HG03378 (cell line): ENCODE measurements at regions not wholly inside any gene's neighbourhood (a gene's known extent, or its start where the extent isn't known, plus 50 kb on each side); places are given as distances from the start of the nearest gene placed in this dataset.

Source experiments
- ATAC-seq: cut with Tn5 transposase; IDR thresholded peaks from one replicate; pipeline ENCODE4 v1.9.1; 2021; ENCODE audit warnings: mild to moderate bottlenecking, moderate library complexity; ENCODE audit not compliant: unreplicated experiment

GRCh38 chr14:85439696-85440328 lies 90.1 kb upstream of the FLRT2 start:
- no peak for ATAC-seq

DNA sequence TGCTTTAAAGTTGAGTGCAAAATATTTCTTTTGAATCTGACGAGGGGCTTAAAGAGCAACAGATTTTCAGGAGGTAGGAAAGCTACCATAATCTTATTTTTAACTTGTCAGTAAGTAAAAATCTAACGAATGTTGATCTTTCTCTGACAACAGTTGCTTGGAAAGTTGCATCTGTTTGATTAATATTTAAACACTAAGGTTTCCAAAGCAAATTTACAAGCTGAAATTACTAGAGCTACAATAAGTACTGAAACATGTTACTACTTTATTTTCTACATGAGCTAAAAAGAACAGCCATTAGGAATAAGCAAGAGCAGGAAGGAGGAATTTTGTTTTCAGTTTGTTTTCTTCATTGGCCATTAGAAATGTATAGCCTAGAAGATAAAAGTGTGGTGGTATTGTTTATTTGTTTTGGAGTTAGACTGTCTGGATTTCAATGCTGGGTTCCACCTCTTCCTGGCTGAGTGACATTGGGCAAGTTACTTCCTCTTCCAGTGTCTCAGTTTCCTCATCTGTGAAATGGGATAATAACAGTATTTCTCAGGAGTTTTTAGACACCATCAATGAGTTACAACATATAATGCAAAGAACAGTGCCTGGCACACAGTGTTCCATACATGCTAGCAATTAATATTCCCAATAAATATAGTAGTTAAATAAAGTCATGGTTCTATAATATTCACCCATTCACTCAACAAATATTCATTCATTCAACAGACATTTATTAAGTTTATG lies 87.9 kb upstream of the FLRT2 start:
- no peak for ATAC-seq

- no peak for ATAC-seq
These were observed 86.9 kb upstream of the FLRT2 start for GRCh38 chr14:85442996-85443395.

DNA sequence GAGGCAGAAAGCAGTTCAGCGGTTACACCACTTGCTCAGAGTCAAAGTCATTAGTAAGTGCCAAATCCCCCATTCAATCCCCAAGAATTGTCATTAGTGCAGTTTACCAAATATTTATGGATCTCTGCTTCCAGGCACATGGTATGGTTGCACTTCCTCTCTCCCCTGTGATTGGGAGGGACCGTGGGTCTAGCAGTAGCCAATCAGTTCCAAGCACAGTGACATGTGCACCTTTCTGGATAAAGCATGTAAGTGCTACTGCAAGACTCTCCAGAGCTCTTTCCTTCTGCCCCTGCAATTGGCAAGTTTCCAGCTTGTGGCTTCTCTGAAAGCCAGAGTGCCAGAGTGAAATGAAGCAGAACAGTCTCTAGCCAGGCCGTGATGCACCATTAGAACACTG lies 85.3 kb upstream of the FLRT2 start:
- no peak for ATAC-seq

GRCh38 chr14:85445151-85445795 lies 84.7 kb upstream of the FLRT2 start:
- ATAC-seq = no peak

DNA sequence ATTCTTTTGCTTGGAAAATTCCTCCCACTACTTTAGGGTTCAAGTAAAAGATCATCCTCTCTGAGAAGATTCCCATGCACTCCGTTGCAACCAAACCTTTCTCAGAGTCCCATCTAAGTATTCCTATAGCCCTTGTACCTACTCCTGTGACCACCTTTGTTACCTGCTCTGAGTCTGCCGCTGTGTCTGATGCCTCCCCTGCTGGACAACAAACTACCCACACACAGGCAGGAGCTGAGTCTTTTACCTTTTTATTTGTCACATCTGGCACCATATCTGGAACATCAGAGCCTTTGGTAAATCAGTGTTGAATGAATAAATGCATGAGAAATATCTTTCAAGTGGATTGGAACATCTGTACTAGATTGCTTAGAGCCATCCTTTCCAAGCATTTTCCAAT lies 82.1 kb upstream of the FLRT2 start:
- ATAC-seq = no peak

DNA sequence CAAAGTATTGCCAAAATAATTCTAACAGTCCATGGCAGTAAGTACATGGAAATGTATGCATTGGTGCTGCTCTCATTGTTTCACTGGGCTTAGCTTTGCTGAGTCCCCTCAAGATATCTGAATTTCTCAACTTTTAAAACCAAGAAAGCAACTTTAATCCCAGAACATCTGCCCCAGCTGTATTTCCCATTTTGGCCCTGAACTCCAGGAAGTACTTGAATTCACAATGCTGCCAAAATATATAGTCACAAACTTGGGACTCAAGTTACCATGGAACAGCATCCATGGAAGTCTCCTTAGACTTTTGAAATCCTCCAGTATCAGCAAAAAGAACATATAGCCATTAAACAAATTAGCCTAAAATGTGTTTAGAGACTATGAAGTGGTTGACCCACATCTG lies 78.5 kb upstream of the FLRT2 start:
- ATAC-seq = no peak

GRCh38 chr14:85453401-85454225 lies 76.3 kb upstream of the FLRT2 start:
- ATAC-seq = no peak

GRCh38 chr14:85454226-85454813 lies 75.6 kb upstream of the FLRT2 start:
- no peak for ATAC-seq

- no peak for ATAC-seq
These were observed 70.5 kb upstream of the FLRT2 start for GRCh38 chr14:85459361-85460000.

- no peak for ATAC-seq
These were observed 68.4 kb upstream of the FLRT2 start for GRCh38 chr14:85461432-85462133.

GRCh38 chr14:85463512-85463911 lies 66.4 kb upstream of the FLRT2 start:
- no peak for ATAC-seq

GRCh38 chr14:85464135-85464895 lies 65.6 kb upstream of the FLRT2 start:
- ATAC-seq = no peak

DNA sequence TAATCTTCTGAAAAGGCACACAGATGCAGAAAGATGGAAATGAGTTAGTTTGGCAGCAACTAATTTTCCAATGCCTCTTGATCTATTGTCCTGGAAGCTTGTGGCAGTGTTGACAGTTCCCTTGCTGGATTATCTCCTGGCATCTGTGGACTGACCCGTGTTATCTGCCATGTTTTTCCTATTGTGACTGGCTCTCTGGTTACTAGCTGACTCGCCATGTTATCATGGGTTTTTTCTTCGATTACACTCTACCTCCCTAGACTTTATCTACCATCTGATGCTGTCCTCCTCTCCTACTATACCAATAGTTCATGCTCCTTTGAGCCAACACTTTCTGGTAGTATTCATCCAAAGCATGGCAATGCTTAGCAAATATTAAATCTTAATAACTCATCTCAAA lies 63.3 kb upstream of the FLRT2 start:
- no peak for ATAC-seq

GRCh38 chr14:85468816-85469215 lies 61.1 kb upstream of the FLRT2 start:
- no peak for ATAC-seq

DNA sequence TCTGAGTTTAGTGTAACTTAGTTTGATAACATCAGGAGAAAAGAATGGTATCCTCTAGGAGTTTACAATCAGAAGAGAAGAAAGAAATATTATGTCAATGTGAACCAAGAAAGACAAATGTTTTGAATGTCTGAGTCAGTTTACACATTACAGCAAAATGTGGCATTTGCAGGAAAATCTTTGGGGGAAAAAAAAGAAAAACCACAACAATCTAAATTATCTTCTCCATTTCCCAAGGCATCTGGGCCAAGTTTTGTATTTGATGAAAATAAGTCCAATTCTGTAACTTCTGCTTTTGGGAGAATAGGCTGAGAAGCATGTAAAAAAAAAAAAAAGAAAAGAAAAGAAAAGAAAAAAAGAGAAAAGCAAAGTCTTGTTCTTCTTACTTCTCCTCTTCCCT lies 58.8 kb upstream of the FLRT2 start:
- no peak for ATAC-seq

- ATAC-seq = no peak
These were observed 58.2 kb upstream of the FLRT2 start for GRCh38 chr14:85471744-85472143.

GRCh38 chr14:85474431-85474830 lies 55.5 kb upstream of the FLRT2 start:
- no peak for ATAC-seq

- ATAC-seq = no peak
These were observed 54.8 kb upstream of the FLRT2 start for GRCh38 chr14:85475113-85475512.
